ENCODE measurements at regions not wholly inside any gene's neighbourhood (a gene's known extent, or its start where the extent isn't known, plus 50 kb on each side); places are given as distances from the start of the nearest gene placed in this dataset.

DNA sequence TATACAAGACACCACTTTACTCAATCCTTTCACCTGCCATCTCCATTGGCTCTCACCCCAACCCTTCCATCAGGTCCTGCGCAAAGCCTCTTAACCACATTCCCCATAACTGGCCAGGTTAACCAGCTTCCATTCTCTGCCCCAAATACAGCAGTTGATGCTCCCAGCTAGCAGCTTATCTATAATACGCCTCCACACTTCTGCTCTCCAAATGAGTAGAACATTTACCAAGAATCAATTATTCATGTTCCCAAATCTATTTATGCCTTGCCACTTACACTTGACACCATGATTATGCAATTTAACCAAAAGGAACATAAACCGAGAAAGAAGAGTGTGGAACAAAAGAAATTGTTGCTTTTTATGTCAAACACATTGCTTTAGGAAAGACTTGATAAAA is 103.7 kb upstream of the TPM1 start:
- DNase-seq: no peak

DNA sequence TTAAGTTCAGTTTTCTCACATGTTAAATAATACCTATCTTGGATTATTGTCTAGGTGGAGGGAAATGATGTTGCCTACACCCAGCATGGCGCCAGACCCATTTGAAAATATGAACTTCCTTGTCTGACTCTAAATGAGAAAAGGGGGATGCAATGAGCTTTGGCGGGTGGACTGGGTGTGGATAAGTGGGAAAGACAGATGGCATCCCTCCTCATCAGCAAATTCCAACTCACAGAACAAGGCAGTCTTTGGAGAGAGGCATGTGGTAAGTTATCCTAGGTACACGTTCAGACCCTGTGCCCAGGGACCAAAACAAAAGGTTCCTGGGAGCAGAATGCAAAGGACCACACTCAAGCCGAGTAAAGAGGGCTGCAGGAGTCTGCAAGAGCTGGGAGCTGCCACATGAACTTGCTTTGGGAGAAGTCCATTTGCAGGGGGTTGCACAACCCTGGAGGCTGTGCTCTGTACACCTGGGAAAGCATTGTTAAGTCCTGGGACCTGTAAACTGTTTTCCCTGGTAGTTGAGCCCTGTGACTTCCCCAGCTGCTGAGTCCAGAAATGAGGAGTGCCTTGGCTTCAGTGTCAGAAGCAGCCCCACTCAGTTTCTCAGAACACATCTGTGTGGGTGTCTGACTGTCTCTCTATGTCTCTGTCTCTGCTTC is 102.3 kb upstream of the TPM1 start:
- no peak for DNase-seq

DNA sequence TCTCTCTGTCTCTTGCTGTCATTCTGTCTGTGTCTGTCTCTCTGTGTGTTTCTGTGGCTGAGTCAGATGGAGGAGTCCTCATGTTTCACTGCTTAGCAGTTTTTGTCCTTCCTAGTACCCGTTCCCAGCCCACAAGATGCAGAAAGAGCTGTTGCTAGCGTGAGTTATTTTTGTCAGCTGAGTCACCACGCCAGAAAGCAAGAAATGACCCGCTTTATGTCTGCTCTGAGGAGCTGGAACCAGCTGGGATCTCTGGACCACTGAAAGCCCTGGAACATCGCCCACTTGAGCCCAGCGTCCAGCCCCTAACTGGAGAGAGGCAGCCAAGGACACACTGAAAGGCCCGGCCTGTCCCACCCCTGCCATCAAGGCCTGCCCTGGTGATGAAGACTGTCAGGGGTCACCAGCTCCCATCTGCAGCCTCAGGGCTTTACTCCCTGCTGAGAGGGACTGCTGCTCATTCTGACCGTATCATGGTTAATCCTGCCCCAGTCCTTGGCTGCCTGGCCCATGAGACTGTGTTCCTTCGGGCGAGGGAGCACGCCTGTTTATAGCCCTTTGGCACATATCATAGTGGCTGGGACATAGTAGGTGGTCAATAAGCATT is 101.7 kb upstream of the TPM1 start:
- DNase-seq: peak; percentile 82

DNA sequence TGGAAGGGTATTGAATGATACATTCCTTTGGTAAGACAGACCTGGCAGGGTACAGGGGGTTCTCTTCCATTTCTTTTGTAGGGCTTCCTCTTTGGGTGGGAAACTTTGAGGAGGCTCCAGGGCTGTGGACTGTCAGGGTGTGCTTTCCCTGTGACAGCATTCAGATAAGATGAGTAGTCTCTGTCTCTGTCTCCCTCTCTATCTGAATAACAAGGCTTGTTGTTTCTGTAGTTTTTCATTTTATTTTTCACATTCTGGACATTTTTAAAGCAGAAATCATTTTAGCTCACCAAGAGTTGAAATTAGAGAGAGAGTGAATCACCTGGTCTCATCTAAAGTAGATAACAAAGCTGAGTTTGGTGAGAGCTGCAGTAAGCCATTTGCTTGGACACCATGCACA is 100.8 kb upstream of the TPM1 start:
- DNase-seq: no peak

DNA sequence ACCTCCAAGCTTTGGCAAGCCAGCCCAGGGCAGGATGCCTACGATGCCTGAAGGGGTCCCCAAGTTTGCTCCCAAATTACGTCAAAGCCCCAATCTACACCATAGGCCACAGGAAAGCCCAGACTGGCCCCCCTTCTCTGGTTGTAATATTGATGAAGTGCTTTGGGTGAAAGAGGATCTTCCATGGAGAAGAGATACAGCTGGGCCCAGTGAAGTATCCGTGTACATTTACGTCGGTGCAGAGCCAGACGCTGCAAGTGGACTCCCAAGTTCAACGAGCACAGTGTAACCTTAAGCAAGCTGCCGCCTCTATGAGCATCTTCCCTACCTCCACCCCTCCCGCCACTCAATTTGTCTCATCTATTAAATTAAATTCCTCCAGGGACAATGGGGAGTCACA is 100.1 kb upstream of the TPM1 start:
- DNase-seq: no peak

- DNase-seq: no peak
Observed at GRCh38 chr15:62945063-62945462, 97.5 kb upstream of the TPM1 start.

DNA sequence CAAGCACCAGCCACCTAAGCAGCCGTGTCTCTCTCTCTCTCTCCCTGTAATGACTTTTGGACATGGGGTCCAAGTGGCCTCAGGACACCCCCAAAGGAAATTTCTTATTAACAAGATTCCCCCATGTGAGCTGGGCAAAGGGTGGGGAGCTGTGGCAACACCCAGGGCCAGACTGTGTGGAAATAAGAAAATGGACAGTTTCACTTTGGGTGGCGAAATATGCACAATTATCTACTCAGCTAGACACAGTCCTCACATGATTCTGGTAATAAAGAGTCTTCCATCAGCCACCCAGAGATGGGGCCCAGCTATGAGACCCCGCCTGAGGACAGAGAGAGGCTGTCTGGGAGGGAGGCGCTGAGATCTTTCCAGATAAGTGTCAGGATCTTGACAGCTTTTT is 96.8 kb upstream of the TPM1 start:
- DNase-seq: no peak

- DNase-seq: no peak
Observed at GRCh38 chr15:62946940-62947339, 95.6 kb upstream of the TPM1 start.

- no peak for DNase-seq
Observed at GRCh38 chr15:62950462-62950931, 92.0 kb upstream of the TPM1 start.

DNA sequence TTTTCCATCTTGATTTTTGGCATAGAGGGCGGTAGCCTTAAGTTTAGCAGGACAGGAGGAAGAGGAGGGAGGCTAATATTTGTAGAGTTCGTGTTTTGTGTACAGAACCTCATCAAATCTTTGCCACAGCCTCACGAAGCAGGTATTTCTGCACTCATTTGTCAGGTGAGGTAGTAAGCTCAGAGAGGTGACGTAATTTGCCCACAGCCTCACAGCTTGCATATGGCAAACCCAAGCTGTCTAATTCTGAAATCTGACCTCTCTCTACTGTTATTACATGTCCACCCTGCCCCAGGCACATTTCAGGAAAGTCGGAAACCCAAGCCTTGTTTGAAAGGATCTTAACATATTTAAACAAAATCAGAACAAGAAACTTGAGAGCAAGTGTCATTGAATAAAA is 91.1 kb upstream of the TPM1 start:
- DNase-seq: no peak

DNA sequence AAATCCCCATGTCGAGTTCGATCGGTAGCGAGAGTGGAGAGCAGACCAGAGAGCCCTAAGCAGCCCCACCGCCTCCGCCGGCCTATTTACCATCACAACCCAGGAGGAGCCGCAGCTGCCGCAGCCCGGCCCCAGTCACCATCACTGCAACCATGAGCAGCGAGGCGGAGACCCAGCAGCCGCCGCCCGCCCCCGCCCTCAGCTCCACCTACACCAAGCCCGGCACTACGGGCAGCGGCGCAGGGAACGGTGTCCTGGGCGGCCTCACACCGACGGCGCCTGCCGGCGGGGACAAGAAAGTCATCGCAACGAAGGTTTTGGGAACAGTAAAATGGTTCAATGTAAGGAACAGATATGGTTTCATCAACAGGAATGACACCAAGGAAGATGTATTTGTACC is 89.5 kb upstream of the TPM1 start:
- no peak for DNase-seq

GRCh38 chr15:62953496-62954045 is 89.0 kb upstream of the TPM1 start:
- DNase-seq: no peak

- no peak for DNase-seq
Observed at GRCh38 chr15:62957130-62957529, 85.4 kb upstream of the TPM1 start.

DNA sequence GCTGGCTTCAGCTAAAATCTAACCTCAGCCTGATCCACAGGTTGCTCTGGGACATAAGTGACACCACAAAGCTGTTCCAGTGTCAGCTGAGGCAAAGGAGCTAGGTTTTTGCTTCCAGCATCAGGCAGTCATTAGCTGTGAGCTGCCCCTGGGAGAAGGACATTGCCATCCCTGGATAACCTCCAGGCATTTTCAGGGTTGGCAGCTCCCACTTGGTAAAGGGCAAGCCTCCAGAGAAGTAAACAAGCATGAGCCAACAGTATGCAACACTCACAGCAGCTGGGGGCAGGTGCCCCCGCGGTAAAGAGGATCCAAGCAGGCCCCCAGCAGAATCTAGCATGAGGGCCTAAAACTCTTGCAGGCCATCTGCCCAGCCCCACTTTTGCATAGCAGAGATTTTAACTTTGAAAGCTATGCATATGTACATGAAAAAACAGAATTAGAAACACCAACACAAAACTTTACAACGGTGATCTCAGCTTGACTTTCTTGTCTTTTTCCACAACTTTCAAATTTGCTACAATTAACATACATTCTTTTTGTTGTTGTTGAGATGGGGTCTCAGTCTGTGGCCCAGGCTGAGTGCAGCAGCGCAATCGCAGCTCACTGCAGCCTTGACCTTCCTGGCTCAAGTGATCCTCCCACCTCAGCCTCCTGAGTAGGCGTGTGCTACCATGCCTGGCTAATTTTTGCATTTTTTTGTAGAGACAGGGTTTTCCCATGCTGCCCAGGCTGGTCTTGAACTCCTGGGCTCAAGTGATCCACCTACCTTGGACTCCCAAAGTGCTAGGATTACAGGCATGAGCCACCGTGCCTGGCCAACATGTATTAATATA is 83.8 kb upstream of the TPM1 start:
- DNase-seq: no peak

- DNase-seq: no peak
Observed at GRCh38 chr15:62961134-62961533, 81.4 kb upstream of the TPM1 start.

GRCh38 chr15:62962101-62962995 is 80.2 kb upstream of the TPM1 start:
- DNase-seq: peak; percentile 71

- DNase-seq: no peak
Observed at GRCh38 chr15:62964251-62964650, 78.3 kb upstream of the TPM1 start.

- DNase-seq: no peak
Observed at GRCh38 chr15:62966294-62967078, 76.1 kb upstream of the TPM1 start.

DNA sequence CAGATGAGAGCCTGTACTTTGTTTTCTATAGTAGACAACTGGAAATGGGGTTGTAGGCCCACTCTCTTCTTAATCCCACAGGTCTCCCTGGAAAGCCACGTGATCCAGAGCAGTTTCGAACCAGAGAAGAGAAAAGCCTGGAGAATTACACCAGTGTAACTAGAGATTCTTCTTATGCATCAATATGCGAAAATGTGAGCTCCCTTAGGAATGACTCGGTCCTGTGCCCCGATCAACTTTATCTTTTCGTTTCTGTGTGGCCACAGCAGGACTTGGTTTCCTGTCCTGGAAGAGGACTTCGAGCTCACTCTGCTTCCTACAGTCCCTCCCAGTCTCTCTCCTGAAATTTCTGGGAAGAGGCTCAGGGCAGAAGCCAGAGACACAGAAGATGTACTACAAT is 73.8 kb upstream of the TPM1 start:
- DNase-seq: no peak

DNA sequence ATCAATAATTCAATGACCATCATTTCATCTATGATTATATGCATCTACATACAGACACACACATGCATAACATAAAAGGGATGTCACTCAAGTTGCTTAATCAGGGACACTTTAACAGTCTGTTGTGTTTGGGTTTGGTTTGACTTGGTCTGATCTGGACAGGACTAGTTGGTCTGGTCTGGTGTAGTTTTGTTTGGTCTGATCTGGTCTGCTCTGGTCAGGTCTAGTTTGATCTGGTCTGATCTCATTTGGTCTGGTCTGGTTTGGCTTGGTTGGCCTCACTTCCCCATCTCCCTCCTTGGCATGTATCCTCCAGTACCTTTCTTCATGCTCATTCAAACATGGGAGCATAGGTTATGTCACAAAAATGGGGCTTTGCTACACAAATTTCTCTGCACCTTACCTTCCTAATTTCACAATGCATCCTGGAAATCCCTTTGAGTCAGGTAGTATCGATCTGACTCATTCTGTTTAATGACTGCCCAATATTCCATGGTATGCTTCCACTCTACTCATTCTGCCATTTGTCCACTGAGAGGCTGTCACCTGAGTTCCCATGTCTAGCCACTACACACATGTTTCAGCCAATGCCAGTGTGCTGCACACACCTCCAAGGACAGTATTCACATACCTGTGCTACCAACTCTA is 73.0 kb upstream of the TPM1 start:
- no peak for DNase-seq

DNA sequence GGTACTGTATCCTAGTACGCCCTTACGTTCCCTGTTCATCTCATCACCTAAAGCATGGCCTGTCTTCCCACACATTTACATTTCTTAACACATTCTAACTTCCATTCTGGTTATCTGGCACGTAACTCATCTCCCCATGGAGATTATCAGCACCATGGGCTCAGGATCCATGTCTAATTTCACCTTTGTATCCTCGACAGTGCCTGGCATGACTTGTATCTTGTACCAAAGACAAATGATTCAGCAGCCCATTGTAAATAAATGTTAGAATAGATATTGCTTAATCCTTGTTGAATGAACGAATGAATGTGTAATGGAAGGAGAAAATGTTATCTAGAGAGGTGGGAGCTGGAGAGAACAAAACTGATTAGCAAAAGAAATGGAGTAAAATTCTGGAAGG is 69.7 kb upstream of the TPM1 start:
- no peak for DNase-seq
